ENCODE measurements at regions not wholly inside any gene's neighbourhood (a gene's known extent, or its start where the extent isn't known, plus 50 kb on each side); places are given as distances from the start of the nearest gene placed in this dataset.

GRCh38 chr6:128736780-128737179 lies 146.2 kb upstream of the LAMA2 start (continued):
- TF ChIP-seq, protein P1, sequence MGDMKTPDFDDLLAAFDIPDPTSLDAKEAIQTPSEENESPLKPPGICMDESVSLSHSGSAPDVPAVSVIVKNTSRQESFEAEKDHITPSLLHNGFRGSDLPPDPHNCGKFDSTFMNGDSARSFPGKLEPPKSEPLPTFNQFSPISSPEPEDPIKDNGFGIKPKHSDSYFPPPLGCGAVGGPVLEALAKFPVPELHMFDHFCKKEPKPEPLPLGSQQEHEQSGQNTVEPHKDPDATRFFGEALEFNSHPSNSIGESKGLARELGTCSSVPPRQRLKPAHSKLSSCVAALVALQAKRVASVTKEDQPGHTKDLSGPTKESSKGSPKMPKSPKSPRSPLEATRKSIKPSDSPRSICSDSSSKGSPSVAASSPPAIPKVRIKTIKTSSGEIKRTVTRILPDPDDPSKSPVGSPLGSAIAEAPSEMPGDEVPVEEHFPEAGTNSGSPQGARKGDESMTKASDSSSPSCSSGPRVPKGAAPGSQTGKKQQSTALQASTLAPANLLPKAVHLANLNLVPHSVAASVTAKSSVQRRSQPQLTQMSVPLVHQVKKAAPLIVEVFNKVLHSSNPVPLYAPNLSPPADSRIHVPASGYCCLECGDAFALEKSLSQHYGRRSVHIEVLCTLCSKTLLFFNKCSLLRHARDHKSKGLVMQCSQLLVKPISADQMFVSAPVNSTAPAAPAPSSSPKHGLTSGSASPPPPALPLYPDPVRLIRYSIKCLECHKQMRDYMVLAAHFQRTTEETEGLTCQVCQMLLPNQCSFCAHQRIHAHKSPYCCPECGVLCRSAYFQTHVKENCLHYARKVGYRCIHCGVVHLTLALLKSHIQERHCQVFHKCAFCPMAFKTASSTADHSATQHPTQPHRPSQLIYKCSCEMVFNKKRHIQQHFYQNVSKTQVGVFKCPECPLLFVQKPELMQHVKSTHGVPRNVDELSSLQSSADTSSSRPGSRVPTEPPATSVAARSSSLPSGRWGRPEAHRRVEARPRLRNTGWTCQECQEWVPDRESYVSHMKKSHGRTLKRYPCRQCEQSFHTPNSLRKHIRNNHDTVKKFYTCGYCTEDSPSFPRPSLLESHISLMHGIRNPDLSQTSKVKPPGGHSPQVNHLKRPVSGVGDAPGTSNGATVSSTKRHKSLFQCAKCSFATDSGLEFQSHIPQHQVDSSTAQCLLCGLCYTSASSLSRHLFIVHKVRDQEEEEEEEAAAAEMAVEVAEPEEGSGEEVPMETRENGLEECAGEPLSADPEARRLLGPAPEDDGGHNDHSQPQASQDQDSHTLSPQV (IDR thresholded peaks at IDR 0.05) = no peak
- TF ChIP-seq, protein P2, sequence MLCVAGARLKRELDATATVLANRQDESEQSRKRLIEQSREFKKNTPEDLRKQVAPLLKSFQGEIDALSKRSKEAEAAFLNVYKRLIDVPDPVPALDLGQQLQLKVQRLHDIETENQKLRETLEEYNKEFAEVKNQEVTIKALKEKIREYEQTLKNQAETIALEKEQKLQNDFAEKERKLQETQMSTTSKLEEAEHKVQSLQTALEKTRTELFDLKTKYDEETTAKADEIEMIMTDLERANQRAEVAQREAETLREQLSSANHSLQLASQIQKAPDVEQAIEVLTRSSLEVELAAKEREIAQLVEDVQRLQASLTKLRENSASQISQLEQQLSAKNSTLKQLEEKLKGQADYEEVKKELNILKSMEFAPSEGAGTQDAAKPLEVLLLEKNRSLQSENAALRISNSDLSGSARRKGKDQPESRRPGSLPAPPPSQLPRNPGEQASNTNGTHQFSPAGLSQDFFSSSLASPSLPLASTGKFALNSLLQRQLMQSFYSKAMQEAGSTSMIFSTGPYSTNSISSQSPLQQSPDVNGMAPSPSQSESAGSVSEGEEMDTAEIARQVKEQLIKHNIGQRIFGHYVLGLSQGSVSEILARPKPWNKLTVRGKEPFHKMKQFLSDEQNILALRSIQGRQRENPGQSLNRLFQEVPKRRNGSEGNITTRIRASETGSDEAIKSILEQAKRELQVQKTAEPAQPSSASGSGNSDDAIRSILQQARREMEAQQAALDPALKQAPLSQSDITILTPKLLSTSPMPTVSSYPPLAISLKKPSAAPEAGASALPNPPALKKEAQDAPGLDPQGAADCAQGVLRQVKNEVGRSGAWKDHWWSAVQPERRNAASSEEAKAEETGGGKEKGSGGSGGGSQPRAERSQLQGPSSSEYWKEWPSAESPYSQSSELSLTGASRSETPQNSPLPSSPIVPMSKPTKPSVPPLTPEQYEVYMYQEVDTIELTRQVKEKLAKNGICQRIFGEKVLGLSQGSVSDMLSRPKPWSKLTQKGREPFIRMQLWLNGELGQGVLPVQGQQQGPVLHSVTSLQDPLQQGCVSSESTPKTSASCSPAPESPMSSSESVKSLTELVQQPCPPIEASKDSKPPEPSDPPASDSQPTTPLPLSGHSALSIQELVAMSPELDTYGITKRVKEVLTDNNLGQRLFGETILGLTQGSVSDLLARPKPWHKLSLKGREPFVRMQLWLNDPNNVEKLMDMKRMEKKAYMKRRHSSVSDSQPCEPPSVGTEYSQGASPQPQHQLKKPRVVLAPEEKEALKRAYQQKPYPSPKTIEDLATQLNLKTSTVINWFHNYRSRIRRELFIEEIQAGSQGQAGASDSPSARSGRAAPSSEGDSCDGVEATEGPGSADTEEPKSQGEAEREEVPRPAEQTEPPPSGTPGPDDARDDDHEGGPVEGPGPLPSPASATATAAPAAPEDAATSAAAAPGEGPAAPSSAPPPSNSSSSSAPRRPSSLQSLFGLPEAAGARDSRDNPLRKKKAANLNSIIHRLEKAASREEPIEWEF (IDR thresholded peaks at IDR 0.05; ENCODE audit: insufficient replicate concordance, low read depth, low read length) = no peak
- TF ChIP-seq IKZF2 (IDR thresholded peaks at IDR 0.05) (no peak), IKZF1 (conservative IDR thresholded peaks at IDR 0.05) (no peak), ZBTB11 (CRISPR knock-in tag; IDR thresholded peaks at IDR 0.05) (no peak), CBFB (IDR thresholded peaks at IDR 0.05; ENCODE audit: low read depth) (no peak), SUPT20H (IDR thresholded peaks at IDR 0.05; ENCODE audit: borderline replicate concordance, control insufficient read depth, low read depth, low read length) (no peak), JUNB (IDR thresholded peaks at IDR 0.05) (no peak)

Data from GM12878 (cell line).